ENCODE measurements at regions not wholly inside any gene's neighbourhood (a gene's known extent, or its start where the extent isn't known, plus 50 kb on each side); places are given as distances from the start of the nearest gene placed in this dataset.

DNA sequence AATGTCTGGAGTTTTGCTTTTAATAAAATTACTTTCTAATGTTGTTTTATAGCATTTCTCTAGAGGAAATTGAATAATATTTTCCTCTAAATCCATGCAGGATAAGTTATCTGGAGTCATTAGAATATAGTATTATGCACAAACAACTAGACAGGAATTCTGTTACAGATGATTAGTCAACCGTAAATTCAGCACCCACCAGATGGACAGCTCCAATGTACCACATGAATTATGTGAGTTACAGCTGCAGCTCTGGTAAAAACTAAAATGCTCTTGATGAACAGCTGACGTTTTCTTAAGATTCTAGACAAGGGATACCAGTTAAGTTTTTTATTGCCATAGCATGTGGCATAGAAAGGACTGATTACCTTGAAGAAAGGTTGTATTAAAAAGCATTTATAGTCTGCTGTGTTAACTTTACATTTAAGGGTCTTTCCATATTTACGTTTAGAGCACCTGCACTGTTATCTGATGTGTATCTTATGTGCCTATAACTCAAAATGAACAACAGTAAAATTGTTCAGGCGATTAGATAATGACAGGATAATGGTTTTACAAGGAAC, 321.4 kb upstream of the LRFN5 start:
- TF ChIP-seq, protein P1, sequence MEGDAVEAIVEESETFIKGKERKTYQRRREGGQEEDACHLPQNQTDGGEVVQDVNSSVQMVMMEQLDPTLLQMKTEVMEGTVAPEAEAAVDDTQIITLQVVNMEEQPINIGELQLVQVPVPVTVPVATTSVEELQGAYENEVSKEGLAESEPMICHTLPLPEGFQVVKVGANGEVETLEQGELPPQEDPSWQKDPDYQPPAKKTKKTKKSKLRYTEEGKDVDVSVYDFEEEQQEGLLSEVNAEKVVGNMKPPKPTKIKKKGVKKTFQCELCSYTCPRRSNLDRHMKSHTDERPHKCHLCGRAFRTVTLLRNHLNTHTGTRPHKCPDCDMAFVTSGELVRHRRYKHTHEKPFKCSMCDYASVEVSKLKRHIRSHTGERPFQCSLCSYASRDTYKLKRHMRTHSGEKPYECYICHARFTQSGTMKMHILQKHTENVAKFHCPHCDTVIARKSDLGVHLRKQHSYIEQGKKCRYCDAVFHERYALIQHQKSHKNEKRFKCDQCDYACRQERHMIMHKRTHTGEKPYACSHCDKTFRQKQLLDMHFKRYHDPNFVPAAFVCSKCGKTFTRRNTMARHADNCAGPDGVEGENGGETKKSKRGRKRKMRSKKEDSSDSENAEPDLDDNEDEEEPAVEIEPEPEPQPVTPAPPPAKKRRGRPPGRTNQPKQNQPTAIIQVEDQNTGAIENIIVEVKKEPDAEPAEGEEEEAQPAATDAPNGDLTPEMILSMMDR (IDR thresholded peaks at IDR 0.05 in 8 of 11, conservative IDR thresholded peaks at IDR 0.05 in 3 of 11), result no peak
- TF ChIP-seq POLR2AphosphoS5 (IDR thresholded peaks at IDR 0.05), result no peak
